EL (cell line): ENCODE measurements at regions not wholly inside any gene's neighbourhood (a gene's known extent, or its start where the extent isn't known, plus 50 kb on each side); places are given as distances from the start of the nearest gene placed in this dataset.
"Not testable (repeated sequence)": the region's sequence is repeated elsewhere in the genome, so short reads cannot be mapped to it uniquely, and the experiment has no call there.

Source experiments
- DNase-seq: peaks from one replicate; pipeline ENCODE4 v3.0.0-alpha.2; 2016

DNA sequence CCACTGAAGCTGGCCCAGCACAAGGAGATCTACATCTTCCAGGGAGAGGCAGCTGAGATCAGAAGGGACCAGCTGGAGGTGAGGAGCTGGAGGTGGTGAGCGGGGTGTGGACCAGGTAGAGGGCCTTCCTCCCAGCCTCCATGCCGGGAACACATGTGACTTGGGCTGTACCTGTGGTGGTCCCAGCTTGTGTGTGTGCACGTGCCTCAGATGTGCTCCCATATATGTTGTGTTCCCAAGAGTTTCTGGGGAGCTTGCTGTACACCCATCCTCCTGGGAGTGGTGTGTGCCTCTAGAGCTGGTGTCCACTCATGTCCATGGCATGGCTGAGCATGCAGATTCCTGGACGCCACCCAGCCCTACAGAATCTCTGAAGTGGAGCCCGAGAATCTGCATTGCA, 183.7 kb upstream of the AKAP13 start:
- not testable (repeated sequence) for DNase-seq

DNA sequence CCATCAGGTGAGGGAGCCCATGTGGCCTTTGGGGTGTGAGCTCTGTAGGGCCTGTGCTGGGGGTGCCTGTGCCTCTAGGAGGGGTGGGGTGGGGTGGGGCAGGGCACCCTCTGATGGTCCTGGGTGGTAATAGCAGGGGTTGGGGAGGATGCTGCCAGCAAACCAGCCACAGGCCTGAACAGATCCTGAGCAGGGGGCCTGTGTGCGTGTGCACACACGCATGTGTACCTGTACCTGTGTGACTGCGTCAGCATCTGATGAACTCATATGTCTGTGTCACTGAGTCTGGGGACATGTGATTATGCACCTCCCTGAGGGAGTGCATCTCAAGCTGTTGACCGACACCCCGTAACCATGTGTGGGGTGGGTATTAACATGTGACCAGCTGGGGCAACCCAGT, 182.8 kb upstream of the AKAP13 start:
- DNase-seq = not testable (repeated sequence)

- not testable (repeated sequence) for DNase-seq
Observed at GRCh38 chr15:85198432-85198831, 182.0 kb upstream of the AKAP13 start.

DNA sequence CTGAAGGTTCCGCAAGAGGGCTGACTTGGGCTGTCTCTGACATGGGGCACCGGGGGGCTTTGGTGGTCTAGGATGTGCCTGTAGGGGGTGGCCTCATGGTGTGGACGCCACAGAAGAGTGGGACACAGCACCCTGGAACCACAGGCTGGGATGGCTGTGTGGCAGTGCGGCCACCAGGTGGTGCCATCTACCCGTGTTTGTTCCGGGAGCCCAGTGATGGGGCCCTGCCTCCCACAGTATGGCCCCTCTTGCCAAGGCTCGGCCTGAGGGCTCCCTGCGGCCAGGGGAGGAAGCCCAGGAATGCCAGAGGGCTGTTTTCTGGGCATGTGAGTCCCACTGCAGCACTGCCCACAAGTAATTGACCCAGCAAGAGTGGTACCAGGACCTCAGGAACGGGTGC, 180.2 kb upstream of the AKAP13 start:
- DNase-seq = not testable (repeated sequence)

- not testable (repeated sequence) for DNase-seq
Observed at GRCh38 chr15:85201118-85201793, 179.1 kb upstream of the AKAP13 start.

GRCh38 chr15:85204481-85204880, 175.9 kb upstream of the AKAP13 start:
- not testable (repeated sequence) for DNase-seq

DNA sequence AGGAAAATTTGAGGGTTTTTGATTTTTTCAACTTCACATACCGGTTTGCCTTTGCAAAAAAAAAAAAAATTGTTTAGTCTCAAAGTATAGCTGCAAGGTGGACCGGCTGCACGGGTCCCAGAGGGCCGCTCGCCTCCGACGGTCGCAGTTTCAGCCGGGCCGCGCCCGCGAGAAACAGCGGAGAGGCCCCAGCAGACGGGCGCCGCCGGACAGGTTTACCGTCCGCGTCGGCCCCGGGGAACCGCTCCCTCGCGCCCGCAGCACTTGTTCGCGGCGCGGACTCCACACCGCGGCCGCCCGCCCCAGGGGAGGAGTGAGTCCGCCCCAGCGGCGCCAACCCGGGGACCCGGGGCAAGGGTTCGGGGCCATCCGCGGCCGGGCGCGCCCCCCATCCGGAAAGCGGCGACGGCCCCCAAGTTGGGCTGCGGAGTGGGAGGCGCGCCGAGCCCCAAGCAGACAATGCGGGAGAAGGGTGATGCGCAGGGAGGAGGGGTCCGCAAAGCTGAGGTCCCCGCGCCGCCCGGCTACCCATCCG, 146.5 kb upstream of the AKAP13 start:
- DNase-seq = not testable (repeated sequence)

DNA sequence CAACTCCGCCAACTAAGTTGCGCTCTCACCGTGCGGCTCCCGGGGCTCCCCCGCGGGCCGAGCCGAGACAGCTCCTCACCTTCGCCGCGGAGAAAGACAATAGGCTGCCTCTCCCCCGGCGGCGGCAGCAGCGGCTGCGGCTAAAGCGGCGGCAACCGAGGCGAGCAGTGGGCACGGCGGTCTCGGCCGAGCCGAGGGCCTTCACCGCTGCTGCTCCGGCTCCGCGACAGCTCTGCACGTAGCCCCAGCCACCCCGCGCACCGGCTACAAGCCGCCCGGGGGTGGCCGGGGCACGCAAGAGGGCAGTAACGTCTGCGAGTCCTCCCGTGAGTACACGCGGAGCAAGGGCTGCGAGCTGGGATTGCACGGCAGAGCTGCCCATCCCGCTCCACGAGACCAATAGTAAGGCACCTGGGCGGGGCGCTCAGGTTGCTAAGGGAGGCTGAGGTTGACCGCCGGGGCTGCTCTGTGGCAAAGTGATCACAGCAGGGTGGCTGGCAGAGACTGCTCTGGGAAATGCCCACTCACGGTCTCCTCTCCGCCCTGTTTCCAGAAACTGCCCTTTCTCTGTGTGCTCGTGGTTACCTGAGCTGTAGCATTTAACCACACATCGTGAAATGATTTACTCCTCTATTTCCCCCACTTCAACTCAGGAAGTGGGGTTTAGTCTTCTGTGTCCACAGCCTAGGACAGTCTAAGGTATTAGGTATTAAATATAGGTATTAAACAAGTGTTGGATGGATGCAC, 145.8 kb upstream of the AKAP13 start:
- not testable (repeated sequence) for DNase-seq

DNA sequence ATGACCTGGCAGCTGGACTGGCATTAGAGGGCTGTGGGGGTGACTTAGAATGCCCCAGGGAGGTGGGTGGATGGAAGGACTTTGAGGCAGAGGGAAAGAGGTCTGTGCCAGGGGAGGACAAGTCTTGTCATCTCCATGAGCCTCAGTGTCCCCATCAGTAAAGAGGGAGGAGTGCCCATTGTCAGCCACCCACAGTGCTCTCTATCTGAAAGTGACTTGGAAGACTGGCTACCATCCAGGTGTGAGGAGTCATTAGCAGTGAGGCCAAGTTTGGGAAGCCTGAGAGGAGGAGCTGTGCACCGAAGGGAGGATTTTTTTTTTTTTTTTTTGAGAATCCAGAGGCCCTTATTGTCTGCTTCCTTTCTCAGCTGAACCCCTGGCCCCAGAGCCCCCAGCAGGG, 136.3 kb upstream of the AKAP13 start:
- DNase-seq = not testable (repeated sequence)

- DNase-seq = not testable (repeated sequence)
Observed at GRCh38 chr15:85250938-85251542, 129.4 kb upstream of the AKAP13 start.

GRCh38 chr15:85253196-85253915, 127.0 kb upstream of the AKAP13 start:
- DNase-seq = not testable (repeated sequence)

DNA sequence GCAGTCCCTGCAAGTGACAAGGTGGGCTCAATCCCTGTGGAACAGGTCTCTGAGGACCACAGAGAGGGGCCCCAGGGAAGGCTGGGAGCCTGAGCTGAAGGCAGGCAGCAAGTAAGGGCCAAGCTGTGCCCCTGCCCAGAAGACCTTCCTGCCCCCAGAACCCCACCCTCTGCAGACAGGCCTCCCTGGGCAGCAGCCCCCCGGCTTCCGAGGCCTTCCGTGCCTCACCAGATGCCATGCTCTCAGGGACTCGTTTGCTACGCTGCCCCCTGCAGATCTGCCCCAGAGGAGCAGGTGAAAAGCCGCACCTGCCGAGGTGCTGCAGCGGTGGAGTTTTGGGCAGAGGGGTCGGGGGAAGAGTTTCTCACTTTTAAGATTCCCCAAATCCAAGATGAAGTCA, 125.4 kb upstream of the AKAP13 start:
- DNase-seq = not testable (repeated sequence)

DNA sequence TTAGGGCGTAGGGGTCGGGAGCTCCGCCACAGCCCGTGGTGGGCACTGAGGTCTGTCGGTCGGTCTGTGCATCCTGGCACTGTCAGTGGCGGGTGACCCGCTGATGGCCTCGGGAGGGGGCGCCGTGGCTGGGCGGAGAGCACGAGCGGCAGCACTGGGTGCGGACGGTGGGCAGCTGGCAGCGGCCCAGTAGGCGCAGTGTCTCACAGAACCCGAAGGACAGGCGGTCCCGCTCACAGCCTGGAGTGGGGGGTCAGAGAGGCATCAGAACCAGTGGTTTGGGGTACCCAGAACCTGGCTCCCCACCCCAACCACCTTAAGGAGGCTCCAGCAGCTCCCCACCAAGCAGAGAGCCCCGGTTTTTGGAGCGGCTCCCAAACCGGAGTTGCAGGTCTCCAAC, 124.9 kb upstream of the AKAP13 start:
- DNase-seq = not testable (repeated sequence)

DNA sequence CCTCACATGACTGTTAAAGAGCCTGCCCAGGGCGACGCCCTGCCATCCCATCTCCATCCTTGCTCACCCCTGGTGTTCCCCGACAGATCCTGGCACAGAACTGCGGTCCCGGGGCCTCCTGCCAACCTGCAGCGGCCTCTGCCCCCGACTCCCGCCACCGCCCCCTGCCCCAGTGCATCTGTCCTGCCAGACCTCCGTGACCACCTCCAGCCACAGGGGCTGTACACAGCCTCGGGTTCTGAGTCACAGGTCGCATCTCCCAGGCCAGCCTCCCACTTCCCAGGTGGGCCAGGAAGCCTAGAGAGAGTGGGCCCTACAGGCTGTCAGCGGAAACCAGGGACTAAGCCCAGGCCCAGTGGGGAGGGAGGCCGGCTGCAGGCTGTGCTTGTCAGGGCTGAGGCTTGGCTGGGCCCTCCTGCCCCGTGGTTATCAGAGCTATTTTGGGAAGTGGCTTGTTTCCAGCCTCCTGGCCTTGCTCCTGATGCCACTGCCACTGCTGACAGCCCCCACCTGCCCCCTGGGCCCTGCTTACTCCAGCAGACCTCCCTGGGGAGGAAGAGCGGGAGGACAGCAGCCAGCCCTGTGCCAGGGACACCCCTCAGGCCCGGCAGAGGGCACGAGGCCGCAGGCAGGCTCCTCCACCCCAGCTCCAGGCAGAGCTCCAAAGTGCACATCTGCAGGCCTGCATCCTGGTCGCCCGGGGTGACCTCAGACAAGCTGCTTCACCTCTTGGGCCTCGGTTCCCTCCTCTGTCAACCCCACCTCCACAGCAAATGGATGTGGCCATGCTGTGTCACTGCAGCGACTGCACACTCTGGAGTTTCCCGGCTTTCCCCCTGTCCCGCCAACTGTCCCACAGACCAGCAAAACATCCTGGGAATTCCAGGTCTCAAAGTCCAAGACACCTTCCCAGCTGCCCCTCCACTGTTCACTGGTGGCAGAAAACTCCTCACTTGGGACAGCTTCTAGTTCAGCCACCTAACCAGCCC, 124.1 kb upstream of the AKAP13 start:
- not testable (repeated sequence) for DNase-seq

DNA sequence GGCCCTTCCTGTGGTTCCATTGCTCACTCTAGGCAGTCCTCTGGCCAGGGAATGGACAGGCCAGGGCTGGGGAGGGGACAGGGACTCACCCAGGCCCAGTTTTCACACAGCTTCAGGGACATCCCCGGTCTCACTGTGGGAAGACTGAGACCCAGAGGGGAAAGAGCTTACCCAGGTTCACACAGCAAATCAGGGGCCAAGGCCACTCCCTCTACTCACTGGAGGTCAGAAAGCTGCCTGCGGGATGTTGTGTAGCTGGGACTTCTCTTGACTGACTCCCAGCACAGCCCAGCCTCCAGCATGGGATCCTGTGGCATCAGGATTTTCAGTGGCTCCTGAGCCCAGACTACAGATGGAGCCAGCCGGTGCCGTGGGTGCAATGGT, 122.3 kb upstream of the AKAP13 start:
- DNase-seq = not testable (repeated sequence)

DNA sequence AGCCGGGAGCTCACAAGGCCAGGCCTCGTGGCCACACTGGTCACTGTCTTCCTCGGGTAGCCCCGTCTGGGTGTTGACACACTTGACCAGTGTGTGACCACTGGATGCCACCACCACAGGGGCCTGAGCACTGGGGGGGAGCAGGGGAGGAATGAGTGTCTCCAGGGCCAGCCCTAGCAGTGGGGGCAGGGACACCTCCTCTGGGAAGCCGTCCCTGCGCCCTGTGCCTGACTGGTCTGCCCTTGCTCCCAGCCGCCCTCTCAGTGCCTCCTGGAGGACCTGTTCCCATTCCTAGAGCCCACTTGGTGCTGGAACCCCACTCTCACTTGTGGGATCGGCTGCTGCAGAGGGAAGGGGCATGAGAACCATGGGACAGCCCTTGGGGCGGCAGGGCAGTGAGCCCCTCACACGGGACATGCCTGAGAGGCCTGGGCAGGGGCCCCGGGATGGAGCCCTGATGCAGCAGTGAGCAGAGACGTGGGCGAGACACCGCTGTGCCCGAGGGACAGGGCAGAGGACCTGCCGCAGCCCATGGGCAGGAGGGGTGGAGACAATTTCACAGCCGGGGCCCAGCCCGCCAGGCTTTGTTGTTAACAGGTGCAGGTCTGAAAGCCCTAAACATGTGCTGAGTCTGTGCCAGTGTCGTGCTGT, 121.7 kb upstream of the AKAP13 start:
- not testable (repeated sequence) for DNase-seq

- DNase-seq = not testable (repeated sequence)
Observed at GRCh38 chr15:85260526-85260925, 119.9 kb upstream of the AKAP13 start.

- DNase-seq = not testable (repeated sequence)
Observed at GRCh38 chr15:85262461-85263055, 117.8 kb upstream of the AKAP13 start.

DNA sequence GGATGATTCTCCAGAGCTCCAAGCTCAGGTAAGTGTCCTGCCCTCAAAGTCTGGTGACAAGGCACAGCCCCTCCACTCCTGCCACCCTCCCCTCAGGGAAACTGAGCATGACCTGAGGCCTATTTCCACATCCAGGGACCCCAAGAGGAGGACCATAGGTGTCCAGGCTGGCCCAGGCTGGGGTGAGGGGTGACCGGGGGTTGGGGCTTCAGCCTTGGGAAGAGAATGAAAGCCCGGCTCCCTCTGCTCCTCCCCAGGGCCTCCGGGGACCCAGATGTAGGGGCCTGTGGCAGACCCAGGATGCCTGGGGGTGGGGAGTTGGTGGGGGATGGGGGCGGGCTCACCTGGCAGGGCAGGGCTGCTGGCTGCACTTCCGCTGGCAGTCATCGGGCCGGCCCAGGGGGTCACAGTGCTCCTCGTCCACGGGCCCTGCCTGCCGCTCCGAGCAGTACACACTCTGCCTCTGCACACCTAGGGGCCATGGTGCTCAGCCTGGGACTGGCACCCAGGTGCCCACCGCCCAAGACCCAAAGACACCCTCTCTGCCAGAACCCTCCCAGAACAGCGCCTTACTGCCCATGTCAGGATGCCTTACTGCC, 116.5 kb upstream of the AKAP13 start:
- DNase-seq = not testable (repeated sequence)

DNA sequence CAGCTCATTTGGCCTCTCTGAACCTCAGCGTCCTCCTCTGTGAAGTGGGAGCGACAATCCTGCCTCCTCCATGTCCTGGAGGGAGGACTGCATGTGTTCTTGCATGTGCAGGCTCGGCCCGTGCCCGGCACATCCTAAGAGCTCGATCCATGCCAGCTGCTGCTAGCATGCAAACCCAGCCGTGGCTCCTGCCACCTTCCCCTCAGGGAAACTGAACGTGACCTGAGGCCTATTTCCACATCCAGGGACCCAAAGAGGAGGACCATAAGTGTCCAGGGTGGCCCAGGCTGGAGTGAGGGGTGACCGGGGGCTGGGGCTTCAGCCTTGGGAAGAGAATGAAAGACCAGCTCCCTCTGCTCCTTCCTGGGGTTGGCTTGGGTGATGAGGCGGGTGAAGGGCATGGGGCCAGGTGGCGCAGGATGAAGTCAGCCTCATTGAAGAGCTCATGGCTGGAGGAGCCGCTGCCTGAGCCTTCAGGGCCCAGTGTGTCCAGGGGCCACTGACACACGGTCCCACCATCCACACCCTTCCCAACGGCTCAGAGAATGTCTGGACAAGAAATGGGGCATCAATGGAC, 115.7 kb upstream of the AKAP13 start:
- not testable (repeated sequence) for DNase-seq
